Tibial nerve (tissue), 4 donors: ENCODE measurements at regions not wholly inside any gene's neighbourhood (a gene's known extent, or its start where the extent isn't known, plus 50 kb on each side); places are given as distances from the start of the nearest gene placed in this dataset.

Source experiments
- EP300 ChIP-seq, 2 donors: sonication (generic); formaldehyde crosslinking; IDR thresholded peaks; one replicate each; pipeline ENCODE4 v1.6.1; 2017; ENCODE audit warnings: antibody characterized with exemption in 2 of 2, mild to moderate bottlenecking in 1 of 2
- POLR2A ChIP-seq, 2 donors: fragments of 450-650 bp; IDR thresholded peaks; one replicate each; pipeline ENCODE4 v1.6.1; 2017; ENCODE audit warnings: antibody characterized with exemption in 2 of 2, mild to moderate bottlenecking in 2 of 2, moderate library complexity in 2 of 2
- TF ChIP-seq, protein P1 (sequence below), 5 experiments: fragments of 200-600 bp in 3 of 5; fragments of 450-650 bp in 2 of 5; sonication (generic) in 3 of 5; IDR thresholded peaks; one replicate each; pipeline ENCODE4 v1.5.1; 2016 to 2019; ENCODE audit warnings: antibody characterized with exemption in 5 of 5, mild to moderate bottlenecking in 3 of 5, moderate library complexity in 2 of 5

DNA sequence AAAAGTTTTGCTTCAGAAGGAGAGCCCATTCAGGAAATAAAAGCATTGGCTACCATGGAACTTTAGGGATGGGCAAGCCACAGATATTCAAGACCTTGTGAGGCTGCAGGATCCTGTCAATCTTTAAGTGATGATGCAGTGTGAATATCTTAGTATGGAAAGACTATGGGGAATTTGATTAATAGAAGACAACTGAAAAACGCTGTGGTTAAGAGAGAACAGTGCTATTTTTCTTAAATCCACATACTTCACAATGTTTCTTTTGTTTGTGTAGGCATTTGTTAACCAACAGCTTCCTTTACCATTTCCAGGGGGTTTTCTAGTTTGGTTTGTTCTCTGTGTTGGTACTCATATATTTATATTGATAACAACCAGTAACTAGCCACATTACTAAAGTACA, 90.3 kb downstream of the TMEM212 start:
- TF ChIP-seq EP300 (IDR thresholded peaks at IDR 0.05) (no peak), POLR2A (IDR thresholded peaks at IDR 0.05) (no peak)
- TF ChIP-seq, protein P1, sequence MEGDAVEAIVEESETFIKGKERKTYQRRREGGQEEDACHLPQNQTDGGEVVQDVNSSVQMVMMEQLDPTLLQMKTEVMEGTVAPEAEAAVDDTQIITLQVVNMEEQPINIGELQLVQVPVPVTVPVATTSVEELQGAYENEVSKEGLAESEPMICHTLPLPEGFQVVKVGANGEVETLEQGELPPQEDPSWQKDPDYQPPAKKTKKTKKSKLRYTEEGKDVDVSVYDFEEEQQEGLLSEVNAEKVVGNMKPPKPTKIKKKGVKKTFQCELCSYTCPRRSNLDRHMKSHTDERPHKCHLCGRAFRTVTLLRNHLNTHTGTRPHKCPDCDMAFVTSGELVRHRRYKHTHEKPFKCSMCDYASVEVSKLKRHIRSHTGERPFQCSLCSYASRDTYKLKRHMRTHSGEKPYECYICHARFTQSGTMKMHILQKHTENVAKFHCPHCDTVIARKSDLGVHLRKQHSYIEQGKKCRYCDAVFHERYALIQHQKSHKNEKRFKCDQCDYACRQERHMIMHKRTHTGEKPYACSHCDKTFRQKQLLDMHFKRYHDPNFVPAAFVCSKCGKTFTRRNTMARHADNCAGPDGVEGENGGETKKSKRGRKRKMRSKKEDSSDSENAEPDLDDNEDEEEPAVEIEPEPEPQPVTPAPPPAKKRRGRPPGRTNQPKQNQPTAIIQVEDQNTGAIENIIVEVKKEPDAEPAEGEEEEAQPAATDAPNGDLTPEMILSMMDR (IDR thresholded peaks at IDR 0.05), result no peak
